ENCODE measurements at regions not wholly inside any gene's neighbourhood (a gene's known extent, or its start where the extent isn't known, plus 50 kb on each side); places are given as distances from the start of the nearest gene placed in this dataset.

- TF ChIP-seq CTCF (IDR thresholded peaks at IDR 0.05) (no peak), REST (IDR thresholded peaks at IDR 0.05; ENCODE audit: low read depth, low read length) (no peak), EP300 (IDR thresholded peaks at IDR 0.05; ENCODE audit: borderline replicate concordance in 1 of 2, low read depth in 1 of 2, low read length in 1 of 2) (no peak)
These were observed 228.9 kb upstream of the PRKD1 start for GRCh38 chr14:30156571-30156970.

Measured in SK-N-SH (cell line).